Suprapubic skin (tissue), 3 donors: ENCODE measurements at regions not wholly inside any gene's neighbourhood (a gene's known extent, or its start where the extent isn't known, plus 50 kb on each side); places are given as distances from the start of the nearest gene placed in this dataset.

Experiments used
- CTCF ChIP-seq, 2 donors: fragments of 200-600 bp in 1 of 2; fragments of 450-650 bp in 1 of 2; sonication (generic) in 1 of 2; IDR thresholded peaks; one replicate each; pipeline ENCODE4 v1.5.1; 2016 to 2019; ENCODE audit warnings: antibody characterized with exemption in 2 of 2, mild to moderate bottlenecking in 1 of 2, moderate library complexity in 1 of 2
- POLR2A ChIP-seq, 2 donors: fragments of 450-650 bp; IDR thresholded peaks; one replicate each; pipeline ENCODE4 v1.6.1; 2017; ENCODE audit warnings: antibody characterized with exemption in 2 of 2, mild to moderate bottlenecking in 2 of 2, moderate library complexity in 2 of 2

GRCh38 chr1:229007167-229007566 lies 263.7 kb upstream of the RAB4A start:
- TF ChIP-seq CTCF (IDR thresholded peaks at IDR 0.05) (no peak), POLR2A (IDR thresholded peaks at IDR 0.05) (no peak)
